ENCODE measurements at regions not wholly inside any gene's neighbourhood (a gene's known extent, or its start where the extent isn't known, plus 50 kb on each side); places are given as distances from the start of the nearest gene placed in this dataset.
"Not testable (repeated sequence)": the region's sequence is repeated elsewhere in the genome, so short reads cannot be mapped to it uniquely, and the experiment has no call there.

DNA sequence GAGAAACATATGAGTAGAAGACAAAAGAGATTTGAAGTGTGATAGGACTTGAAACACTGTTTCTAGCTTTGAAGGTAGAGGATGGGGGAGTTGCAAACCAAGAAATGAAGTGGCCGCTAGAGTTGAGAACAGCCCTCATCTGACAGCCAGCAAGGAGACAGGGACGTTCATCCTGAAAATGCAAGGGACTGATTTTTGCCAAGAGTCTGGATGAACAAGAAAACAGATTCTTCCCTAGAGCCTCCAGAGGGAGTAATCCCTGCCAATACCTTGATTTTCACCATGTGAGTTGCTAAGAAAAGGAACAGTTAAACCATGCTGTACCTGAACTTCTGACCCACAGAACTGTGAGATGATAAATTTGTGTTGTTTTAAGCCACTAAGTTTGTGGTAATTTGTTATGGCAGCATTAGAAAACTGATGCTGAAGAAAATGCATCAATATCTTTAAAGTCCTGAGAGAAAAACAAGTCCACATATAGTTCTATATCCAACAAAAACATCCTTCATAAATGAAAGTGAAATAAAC, 154.0 kb upstream of the ADAMTSL1 start:
- ChIA-PET CTCF (no interaction called here), POLR2A (interaction anchor here (0.6 kb wide), 1 partner anchor 12 kb away, joined by 3 read pairs; no protein-coding TSS in a partner anchor)
- Mint-ChIP-seq H3K4me3 (no peak overlapping the region), H3K27me3 (ENCODE audit: low read depth) (no peaks in the 10 kb centered on the region), H3K9me3 (ENCODE audit: insufficient read depth) (no peaks in the 10 kb centered on the region), H3K4me1 (ENCODE audit: low read depth) (no peaks in the 10 kb centered on the region), H3K36me3 (ENCODE audit: low read depth) (no peaks in the 10 kb centered on the region), H3K27ac (no peak overlapping the region)
- DNase-seq: no peak
- ATAC-seq: no peak

DNA sequence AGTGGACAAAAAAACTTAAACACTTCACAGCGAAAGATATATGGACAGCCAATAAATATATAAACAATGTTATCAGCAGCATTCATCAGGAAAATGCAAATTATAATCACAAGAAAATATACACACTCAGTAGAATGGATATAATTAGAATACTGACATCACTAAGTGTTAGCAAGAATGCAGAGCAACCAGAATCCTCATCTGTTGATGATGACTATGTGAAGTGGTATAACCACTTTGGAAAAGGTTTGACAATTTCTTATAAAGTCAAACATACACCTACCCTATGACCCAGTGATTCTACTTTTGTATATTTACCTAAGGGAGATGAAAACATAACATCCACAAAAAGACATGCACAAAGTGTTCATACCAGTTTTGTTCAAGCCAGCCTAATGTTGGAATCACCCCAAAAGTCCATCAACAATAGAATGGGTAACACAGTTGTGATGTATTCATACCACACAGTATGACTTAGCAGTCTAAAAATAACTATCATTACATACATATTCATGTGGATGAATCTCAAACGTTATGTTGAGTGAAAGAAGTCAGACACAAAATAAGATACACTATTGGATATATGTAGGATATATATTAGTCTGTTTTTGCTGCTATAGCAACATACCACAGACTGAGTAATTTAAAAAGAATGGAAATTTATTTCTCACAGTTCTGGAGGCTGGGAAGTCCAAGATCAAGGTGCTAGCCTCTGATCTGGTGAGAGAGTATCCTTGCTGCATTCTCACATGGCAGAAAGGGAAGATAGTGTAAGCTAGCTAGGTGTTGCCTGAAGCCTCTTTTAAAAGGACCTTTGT, 148.8 kb upstream of the ADAMTSL1 start:
- Mint-ChIP-seq H3K27ac (no peak overlapping the region), H3K4me3 (no peak overlapping the region)

DNA sequence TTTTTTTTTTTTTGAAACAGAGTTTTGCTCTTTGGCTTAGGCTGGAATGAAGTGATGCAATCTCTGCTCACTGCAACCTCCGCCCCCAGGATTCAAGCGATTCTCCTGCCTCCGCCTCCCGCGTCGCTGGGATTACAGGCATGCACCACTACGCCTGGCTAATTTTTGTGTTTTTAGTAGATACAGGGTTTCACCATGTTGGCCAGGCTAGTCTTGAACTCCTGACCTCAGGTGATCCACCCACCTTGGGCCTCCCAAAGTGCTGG, 148.3 kb upstream of the ADAMTSL1 start:
- H3K4me1 Mint-ChIP-seq (ENCODE audit: low read depth); H3K4me3 Mint-ChIP-seq; H3K36me3 Mint-ChIP-seq (ENCODE audit: low read depth); POLR2A ChIA-PET; H3K9me3 Mint-ChIP-seq (ENCODE audit: insufficient read depth); CTCF ChIA-PET; H3K27me3 Mint-ChIP-seq (ENCODE audit: low read depth); H3K27ac Mint-ChIP-seq; ATAC-seq; DNase-seq: not testable (repeated sequence)

More for the DNA sequence above, 148.8 kb upstream of the ADAMTSL1 start:
- ChIA-PET CTCF (no interaction called here), POLR2A (no interaction called here)
- Mint-ChIP-seq H3K27me3 (ENCODE audit: low read depth) (no peaks in the 10 kb centered on the region), H3K9me3 (ENCODE audit: insufficient read depth) (no peaks in the 10 kb centered on the region), H3K36me3 (ENCODE audit: low read depth) (no peaks in the 10 kb centered on the region), H3K4me1 (ENCODE audit: low read depth) (no peaks in the 10 kb centered on the region)
- no peak for ATAC-seq
- DNase-seq: no peak

DNA sequence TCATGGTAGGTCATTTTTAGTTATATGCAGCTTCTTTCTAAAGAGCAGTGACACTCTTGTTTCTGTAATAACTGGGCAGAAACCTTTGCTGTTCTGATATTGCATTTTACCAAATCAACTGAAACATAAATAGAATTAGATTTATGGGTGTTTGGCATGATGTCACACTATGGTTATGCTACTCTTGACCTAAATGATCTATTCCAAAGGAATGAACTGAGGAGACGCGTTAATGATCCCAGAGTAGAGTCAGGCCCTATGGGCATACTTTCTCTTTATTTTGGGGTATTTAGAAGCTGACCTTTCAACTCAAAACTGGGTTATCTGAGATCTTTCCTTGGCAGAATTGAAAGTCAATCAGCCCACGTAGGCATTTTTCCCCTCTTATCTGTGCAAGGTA, 146.8 kb upstream of the ADAMTSL1 start:
- ChIA-PET POLR2A (no interaction called here), CTCF (no interaction called here)
- H3K27ac Mint-ChIP-seq: no peak overlapping the region
- no peak for ATAC-seq
- no peak for DNase-seq
- no peaks in the 10 kb centered on the region for H3K27me3 Mint-ChIP-seq (ENCODE audit: low read depth)
- H3K36me3 Mint-ChIP-seq (ENCODE audit: low read depth): no peaks in the 10 kb centered on the region
- no peaks in the 10 kb centered on the region for H3K4me1 Mint-ChIP-seq (ENCODE audit: low read depth)
- H3K9me3 Mint-ChIP-seq (ENCODE audit: insufficient read depth): no peaks in the 10 kb centered on the region
- H3K4me3 Mint-ChIP-seq: no peak overlapping the region

DNA sequence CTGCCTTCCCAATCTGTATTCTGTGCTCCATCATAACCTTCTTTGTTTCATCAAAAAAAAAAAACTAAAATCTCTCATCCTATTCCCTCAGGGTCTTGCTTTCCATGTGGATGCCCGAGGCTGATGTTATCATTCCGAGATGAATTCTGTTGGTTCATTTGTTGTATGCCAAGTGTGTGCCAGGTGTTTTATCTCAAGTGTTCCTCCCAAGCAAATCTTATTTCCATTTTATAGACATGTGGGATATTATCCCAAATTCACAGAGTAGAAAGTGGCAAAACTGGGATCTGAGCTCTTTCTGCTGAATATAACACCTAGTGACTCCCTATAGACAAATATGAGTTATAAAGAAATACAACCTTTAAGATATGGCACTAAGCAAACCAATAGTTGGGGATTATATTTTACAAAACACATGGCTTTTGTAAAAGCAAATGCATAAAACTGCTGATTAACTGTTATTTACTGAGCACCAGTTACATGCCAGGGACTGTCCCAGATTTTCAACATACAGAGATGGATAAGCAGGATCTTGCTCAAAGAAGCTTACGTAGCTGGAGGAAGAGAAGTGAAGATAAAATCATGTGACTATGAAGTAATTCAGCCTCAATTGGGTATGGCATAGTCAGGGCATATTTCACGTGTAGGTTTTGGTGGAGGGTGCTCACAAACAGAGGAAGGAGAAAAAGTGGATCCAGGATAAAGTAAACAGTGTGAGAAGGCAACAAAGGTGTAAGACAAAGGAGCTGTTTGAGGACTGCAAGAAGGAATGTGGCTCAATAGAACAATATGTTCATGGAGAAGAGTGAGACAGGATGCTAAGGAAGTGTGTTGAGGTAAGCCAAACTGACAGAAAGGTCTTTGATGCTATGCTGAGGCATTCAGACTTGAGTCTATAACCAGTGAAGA, 143.3 kb upstream of the ADAMTSL1 start:
- Mint-ChIP-seq H3K4me1 (ENCODE audit: low read depth) (no peaks in the 10 kb centered on the region), H3K27ac (no peak overlapping the region), H3K27me3 (ENCODE audit: low read depth) (no peaks in the 10 kb centered on the region), H3K36me3 (ENCODE audit: low read depth) (no peaks in the 10 kb centered on the region), H3K4me3 (no peak overlapping the region), H3K9me3 (ENCODE audit: insufficient read depth) (no peaks in the 10 kb centered on the region)
- DNase-seq: no peak
- no peak for ATAC-seq
- ChIA-PET POLR2A (no interaction called here), CTCF (no interaction called here)

DNA sequence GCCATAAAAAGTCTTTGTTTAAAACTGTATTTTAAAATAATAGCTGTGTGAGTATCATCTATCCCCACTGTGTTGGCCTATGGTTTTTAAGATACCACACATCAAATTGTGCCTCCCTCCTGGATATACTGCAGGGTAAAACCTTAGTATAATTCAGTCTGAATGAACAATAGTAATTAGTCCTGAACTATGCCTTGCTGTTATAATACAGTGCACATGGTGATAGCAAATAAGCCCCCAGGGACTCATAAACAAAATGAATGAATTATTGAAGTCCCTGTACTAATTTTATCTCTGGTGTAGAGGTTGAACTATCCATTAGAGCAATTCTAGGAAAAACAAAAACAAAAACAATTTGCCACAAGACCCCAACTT, 142.7 kb upstream of the ADAMTSL1 start:
- Mint-ChIP-seq H3K36me3 (ENCODE audit: low read depth) (no peaks in the 10 kb centered on the region), H3K4me3 (no peak overlapping the region), H3K27me3 (ENCODE audit: low read depth) (no peaks in the 10 kb centered on the region), H3K4me1 (ENCODE audit: low read depth) (no peaks in the 10 kb centered on the region), H3K9me3 (ENCODE audit: insufficient read depth) (no peaks in the 10 kb centered on the region), H3K27ac (no peak overlapping the region)
- ChIA-PET CTCF (no interaction called here), POLR2A (no interaction called here)
- DNase-seq: no peak
- ATAC-seq: no peak

DNA sequence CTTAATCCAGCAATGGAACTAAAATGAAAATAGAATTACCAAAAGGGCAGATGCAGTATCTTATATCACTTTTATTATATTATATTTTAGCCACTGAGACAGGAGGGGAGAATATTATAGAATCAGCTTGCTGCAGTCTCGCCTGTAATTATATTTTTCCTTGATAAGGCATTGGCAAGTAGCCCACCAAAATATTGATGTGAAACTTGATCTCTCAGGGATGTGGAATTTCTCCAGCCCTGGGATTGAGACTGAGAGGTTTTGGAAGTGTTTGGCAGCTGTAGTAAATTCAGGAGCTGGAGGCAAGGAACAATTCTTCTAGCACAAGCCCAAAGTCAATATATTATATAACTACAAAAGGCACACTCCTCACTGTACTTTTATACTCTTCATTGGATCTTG, 142.1 kb upstream of the ADAMTSL1 start:
- Mint-ChIP-seq H3K27me3 (ENCODE audit: low read depth) (no peaks in the 10 kb centered on the region), H3K27ac (no peak overlapping the region), H3K4me3 (no peak overlapping the region), H3K36me3 (ENCODE audit: low read depth) (no peaks in the 10 kb centered on the region), H3K9me3 (ENCODE audit: insufficient read depth) (no peaks in the 10 kb centered on the region), H3K4me1 (ENCODE audit: low read depth) (no peaks in the 10 kb centered on the region)
- DNase-seq (no peak), ATAC-seq (no peak)
- CTCF ChIA-PET: no interaction called here
- POLR2A ChIA-PET: no interaction called here

DNA sequence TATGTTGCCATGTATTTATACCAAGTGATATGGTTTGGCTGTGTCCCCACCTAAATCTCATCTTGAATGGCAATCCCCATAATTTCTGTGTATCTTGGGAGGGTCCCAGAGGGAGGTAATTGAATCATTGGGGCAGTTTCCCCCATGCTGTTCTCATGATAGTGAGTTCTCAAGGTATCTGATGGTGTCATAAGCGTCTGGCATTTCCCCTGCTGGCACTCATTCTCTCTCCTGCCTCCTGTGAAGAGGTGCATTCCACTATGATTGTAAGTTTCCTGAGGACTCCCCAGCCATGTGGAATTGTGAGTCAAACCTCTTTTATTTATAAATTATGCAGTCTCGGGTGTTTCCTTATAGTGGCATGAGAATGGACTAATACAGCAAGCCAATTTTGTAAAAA, 140.8 kb upstream of the ADAMTSL1 start:
- Mint-ChIP-seq H3K36me3 (ENCODE audit: low read depth) (no peaks in the 10 kb centered on the region), H3K4me3 (no peak overlapping the region), H3K27me3 (ENCODE audit: low read depth) (no peaks in the 10 kb centered on the region), H3K9me3 (ENCODE audit: insufficient read depth) (no peaks in the 10 kb centered on the region), H3K27ac (no peak overlapping the region), H3K4me1 (ENCODE audit: low read depth) (no peaks in the 10 kb centered on the region)
- ChIA-PET CTCF (interaction anchor here (0.6 kb wide), 1 partner anchor 18 kb away, joined by 3 read pairs; no protein-coding TSS in a partner anchor), POLR2A (no interaction called here)
- DNase-seq: no peak
- ATAC-seq: no peak

DNA sequence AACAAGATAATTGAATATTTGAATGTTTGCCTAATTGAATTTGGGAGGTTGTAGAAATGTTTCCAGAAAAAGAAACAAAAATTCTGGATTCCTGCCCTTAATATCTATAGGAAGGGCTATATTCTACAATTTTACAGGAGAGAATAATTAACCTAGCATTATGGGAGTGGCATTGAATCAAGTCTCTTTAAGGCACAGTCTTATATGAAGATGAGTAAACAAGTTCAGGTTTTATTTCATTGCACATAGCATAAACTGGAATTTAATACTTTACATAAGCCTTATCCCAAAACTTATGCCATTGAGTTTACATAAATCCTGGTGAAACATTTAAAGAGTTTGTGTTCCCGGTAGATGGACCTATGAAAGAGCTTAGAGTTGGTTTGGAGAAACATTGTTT, 138.1 kb upstream of the ADAMTSL1 start:
- Mint-ChIP-seq H3K4me3 (no peak overlapping the region), H3K36me3 (ENCODE audit: low read depth) (no peaks in the 10 kb centered on the region), H3K27ac (no peak overlapping the region), H3K27me3 (ENCODE audit: low read depth) (no peaks in the 10 kb centered on the region), H3K4me1 (ENCODE audit: low read depth) (no peaks in the 10 kb centered on the region), H3K9me3 (ENCODE audit: insufficient read depth) (no peaks in the 10 kb centered on the region)
- ChIA-PET POLR2A (no interaction called here), CTCF (no interaction called here)
- DNase-seq: no peak
- ATAC-seq: no peak

DNA sequence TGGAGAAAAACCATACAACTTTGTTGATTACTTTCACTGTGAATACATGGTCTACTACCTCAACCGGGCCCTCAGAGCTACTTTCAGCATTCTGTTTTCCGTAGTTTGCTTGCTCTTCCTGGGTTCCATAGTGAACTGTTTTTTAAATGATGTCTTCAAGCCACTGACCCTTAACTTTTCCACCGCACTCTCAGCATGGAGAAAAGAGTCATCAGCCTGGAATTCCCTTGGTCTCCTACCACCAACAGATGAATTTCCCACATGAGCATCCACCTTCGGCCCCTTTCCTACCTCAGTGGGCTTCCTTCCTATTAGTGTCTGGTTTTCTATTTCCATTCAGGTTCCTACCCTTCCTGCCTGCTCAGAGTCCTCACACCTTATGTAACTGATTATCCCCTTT, 135.9 kb upstream of the ADAMTSL1 start:
- H3K4me1 Mint-ChIP-seq (ENCODE audit: low read depth): no peaks in the 10 kb centered on the region
- no peaks in the 10 kb centered on the region for H3K9me3 Mint-ChIP-seq (ENCODE audit: insufficient read depth)
- ChIA-PET POLR2A (no interaction called here), CTCF (no interaction called here)
- H3K27me3 Mint-ChIP-seq (ENCODE audit: low read depth): no peaks in the 10 kb centered on the region
- H3K36me3 Mint-ChIP-seq (ENCODE audit: low read depth): no peaks in the 10 kb centered on the region
- H3K4me3 Mint-ChIP-seq: no peak overlapping the region
- ATAC-seq (no peak), DNase-seq (no peak)
- no peak overlapping the region for H3K27ac Mint-ChIP-seq

DNA sequence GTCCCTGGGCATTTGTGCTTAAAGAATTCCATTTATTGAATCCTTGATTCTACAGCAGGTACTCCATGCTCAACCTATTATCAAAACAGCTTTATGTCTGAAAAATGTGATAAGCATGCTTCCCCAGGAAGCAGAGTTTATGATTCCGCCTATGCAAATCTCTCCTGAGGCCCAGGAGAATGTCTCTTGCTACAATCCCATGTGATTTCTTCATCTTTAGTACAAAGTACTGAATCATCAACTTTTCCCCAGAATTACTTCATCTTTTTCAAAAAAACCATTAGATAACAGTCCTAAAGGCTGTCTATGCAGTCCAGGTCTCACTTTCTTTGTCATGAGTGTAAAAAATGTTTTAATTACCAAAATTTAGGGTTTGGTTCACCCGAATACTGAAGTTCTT, 130.2 kb upstream of the ADAMTSL1 start:
- ChIA-PET POLR2A (no interaction called here), CTCF (no interaction called here)
- no peak overlapping the region for H3K4me3 Mint-ChIP-seq
- no peaks in the 10 kb centered on the region for H3K4me1 Mint-ChIP-seq (ENCODE audit: low read depth)
- ATAC-seq: no peak
- H3K27me3 Mint-ChIP-seq (ENCODE audit: low read depth): no peaks in the 10 kb centered on the region
- H3K9me3 Mint-ChIP-seq (ENCODE audit: insufficient read depth): no peaks in the 10 kb centered on the region
- no peak for DNase-seq
- H3K36me3 Mint-ChIP-seq (ENCODE audit: low read depth): no peaks in the 10 kb centered on the region
- no peak overlapping the region for H3K27ac Mint-ChIP-seq

DNA sequence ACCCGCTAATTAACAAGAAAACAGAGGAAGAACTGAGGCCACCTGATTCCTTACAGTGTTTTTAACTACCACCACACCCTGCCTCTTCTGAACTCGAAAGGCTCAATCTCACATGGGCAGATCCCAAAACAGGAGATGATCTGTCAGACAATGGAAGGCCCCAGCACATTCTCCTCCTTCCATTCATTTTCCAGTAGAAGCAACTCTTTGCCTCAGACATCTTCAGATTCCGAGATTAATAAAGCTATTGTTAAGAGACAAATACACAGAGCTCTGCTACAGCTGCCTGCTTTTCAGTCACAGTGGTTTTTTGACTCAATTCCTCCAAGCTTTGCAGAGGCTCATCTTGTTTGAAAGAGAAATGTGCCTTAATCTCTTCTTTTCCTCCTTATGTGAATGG, 127.2 kb upstream of the ADAMTSL1 start:
- Mint-ChIP-seq H3K4me3 (no peak overlapping the region), H3K4me1 (ENCODE audit: low read depth) (no peaks in the 10 kb centered on the region), H3K36me3 (ENCODE audit: low read depth) (no peaks in the 10 kb centered on the region), H3K27me3 (ENCODE audit: low read depth) (no peaks in the 10 kb centered on the region), H3K27ac (no peak overlapping the region), H3K9me3 (ENCODE audit: insufficient read depth) (no peaks in the 10 kb centered on the region)
- CTCF ChIA-PET: no interaction called here
- DNase-seq (no peak), ATAC-seq (no peak)
- POLR2A ChIA-PET: no interaction called here
